ENCODE measurements at regions not wholly inside any gene's neighbourhood (a gene's known extent, or its start where the extent isn't known, plus 50 kb on each side); places are given as distances from the start of the nearest gene placed in this dataset.

- no peak overlapping the region for H3K4me3 ChIP-seq (ENCODE audit: low read length in 3 of 3)
- no peak for DNase-seq
- no peaks in the 10 kb centered on the region for H3K9me3 ChIP-seq (ENCODE audit: control insufficient read depth in 2 of 3, insufficient read depth in 1 of 3, low read length in 3 of 3)
- no peak overlapping the region for H3K27ac ChIP-seq (ENCODE audit: low read depth in 2 of 2, low read length in 2 of 2)
- H3K36me3 ChIP-seq (ENCODE audit: control insufficient read depth in 2 of 3, insufficient read depth in 3 of 3, low read length in 3 of 3) = no peaks in the 10 kb centered on the region
- H3K9ac ChIP-seq (ENCODE audit: low read length in 3 of 3) = no peak overlapping the region
- no peak for TF ChIP-seq CTCF (IDR thresholded peaks at IDR 0.05; ENCODE audit: borderline replicate concordance, extremely low read depth, insufficient read depth)
- intact Hi-C loops (cut with DNase I) = no loop called here
- no peaks in the 10 kb centered on the region for H3K4me1 ChIP-seq (ENCODE audit: control insufficient read depth in 2 of 3, insufficient read depth in 2 of 3, low read depth in 1 of 3, low read length in 3 of 3)
- no peaks in the 10 kb centered on the region for H3K27me3 ChIP-seq (ENCODE audit: control insufficient read depth, insufficient read depth, low read length)
- FAIRE-seq = no peak
Measured at GRCh38 chr11:33451364-33451763, 194.2 kb downstream of the HIPK3 start.

GRCh38 chr11:33449798-33450197, 192.6 kb downstream of the HIPK3 start:
- H3K9ac ChIP-seq (ENCODE audit: low read length in 3 of 3) = no peak overlapping the region

GRCh38 chr11:33448461-33449130, 191.4 kb downstream of the HIPK3 start:
- Histone ChIP-seq H3K36me3 (ENCODE audit: control insufficient read depth in 2 of 3, insufficient read depth in 3 of 3, low read length in 3 of 3) (no peaks in the 10 kb centered on the region), H3K9me3 (ENCODE audit: control insufficient read depth in 2 of 3, insufficient read depth in 1 of 3, low read length in 3 of 3) (no peaks in the 10 kb centered on the region), H3K9ac (ENCODE audit: low read length in 3 of 3) (no peak overlapping the region), H3K4me1 (ENCODE audit: control insufficient read depth in 2 of 3, insufficient read depth in 2 of 3, low read depth in 1 of 3, low read length in 3 of 3) (no peaks in the 10 kb centered on the region), H3K4me3 (ENCODE audit: low read length in 3 of 3) (no peak overlapping the region), H3K27me3 (ENCODE audit: control insufficient read depth, insufficient read depth, low read length) (no peaks in the 10 kb centered on the region), H3K27ac (ENCODE audit: low read depth in 2 of 2, low read length in 2 of 2) (no peak overlapping the region)
- FAIRE-seq (no peak), DNase-seq (no peak)
- TF ChIP-seq CTCF (IDR thresholded peaks at IDR 0.05; ENCODE audit: borderline replicate concordance, extremely low read depth, insufficient read depth) = no peak
- intact Hi-C loops (cut with DNase I) = no loop called here

More at GRCh38 chr11:33449798-33450197, 192.6 kb downstream of the HIPK3 start:
- DNase-seq (peak in 1 of 5 donors; percentile 4), FAIRE-seq (no peak)
- no peak for TF ChIP-seq CTCF (IDR thresholded peaks at IDR 0.05; ENCODE audit: borderline replicate concordance, extremely low read depth, insufficient read depth)
- Histone ChIP-seq H3K27me3 (ENCODE audit: control insufficient read depth, insufficient read depth, low read length) (no peaks in the 10 kb centered on the region), H3K9me3 (ENCODE audit: control insufficient read depth in 2 of 3, insufficient read depth in 1 of 3, low read length in 3 of 3) (no peaks in the 10 kb centered on the region), H3K36me3 (ENCODE audit: control insufficient read depth in 2 of 3, insufficient read depth in 3 of 3, low read length in 3 of 3) (no peaks in the 10 kb centered on the region), H3K4me3 (ENCODE audit: low read length in 3 of 3) (no peak overlapping the region), H3K27ac (ENCODE audit: low read depth in 2 of 2, low read length in 2 of 2) (no peak overlapping the region), H3K4me1 (ENCODE audit: control insufficient read depth in 2 of 3, insufficient read depth in 2 of 3, low read depth in 1 of 3, low read length in 3 of 3) (no peaks in the 10 kb centered on the region)
- intact Hi-C loops (cut with DNase I) = no loop called here

GRCh38 chr11:33445761-33446161, 188.6 kb downstream of the HIPK3 start:
- H3K27ac ChIP-seq (ENCODE audit: low read depth in 2 of 2, low read length in 2 of 2) = no peak overlapping the region
- no peaks in the 10 kb centered on the region for H3K27me3 ChIP-seq (ENCODE audit: control insufficient read depth, insufficient read depth, low read length)
- intact Hi-C loops (cut with DNase I) = no loop called here
- no peak overlapping the region for H3K9ac ChIP-seq (ENCODE audit: low read length in 3 of 3)
- no peak overlapping the region for H3K4me3 ChIP-seq (ENCODE audit: low read length in 3 of 3)
- TF ChIP-seq CTCF (IDR thresholded peaks at IDR 0.05; ENCODE audit: borderline replicate concordance, extremely low read depth, insufficient read depth) = no peak
- H3K4me1 ChIP-seq (ENCODE audit: control insufficient read depth in 2 of 3, insufficient read depth in 2 of 3, low read depth in 1 of 3, low read length in 3 of 3) = no peaks in the 10 kb centered on the region
- no peaks in the 10 kb centered on the region for H3K36me3 ChIP-seq (ENCODE audit: control insufficient read depth in 2 of 3, insufficient read depth in 3 of 3, low read length in 3 of 3)
- DNase-seq (no peak), FAIRE-seq (no peak)
- H3K9me3 ChIP-seq (ENCODE audit: control insufficient read depth in 2 of 3, insufficient read depth in 1 of 3, low read length in 3 of 3) = peaks cover 0 to 2% (median 0%) of the 10 kb centered on the region in 3 donors
